OCI-LY1 (cell line): ENCODE measurements at regions not wholly inside any gene's neighbourhood (a gene's known extent, or its start where the extent isn't known, plus 50 kb on each side); places are given as distances from the start of the nearest gene placed in this dataset.

Experiments used
- H2AFZ ChIP-seq: fragments of 200-600 bp; sonication (generic), shearing (Covaris generic); 2 replicates; pipeline ENCODE4 v1.6.0; 2014; ENCODE audit warnings: antibody characterized with exemption, mild to moderate bottlenecking, low read length
- H3F3A ChIP-seq: fragments of 200-600 bp; sonication (generic), shearing (Covaris generic); 2 replicates; pipeline ENCODE4 v1.6.0; 2014; ENCODE audit warnings: mild to moderate bottlenecking, antibody characterized with exemption, low read length, moderate library complexity; ENCODE audit not compliant: insufficient read depth
- H3K27ac ChIP-seq: fragments of 200-600 bp; sonication (generic); 2 replicates; pipeline ENCODE4 v1.5.1; 2014; ENCODE audit warnings: low read length, mixed run types, mild to moderate bottlenecking, low read depth; ENCODE audit not compliant: poor library complexity, severe bottlenecking
- H3K27me3 ChIP-seq: fragments of 200-600 bp; sonication (generic); 2 replicates; pipeline ENCODE4 v1.6.0; 2014; ENCODE audit warnings: antibody characterized with exemption, mild to moderate bottlenecking, low read length, moderate library complexity; ENCODE audit not compliant: insufficient read depth
- H3K36me3 ChIP-seq: fragments of 200-600 bp; sonication (generic); 2 replicates; pipeline ENCODE4 v1.6.1; 2014; ENCODE audit warnings: mild to moderate bottlenecking, antibody characterized with exemption, low read length, moderate library complexity, mixed read lengths; ENCODE audit not compliant: insufficient read depth
- H3K4me1 ChIP-seq: fragments of 200-600 bp; sonication (generic); 2 replicates; pipeline ENCODE4 v1.5.1; 2014; ENCODE audit warnings: mild to moderate bottlenecking, low read length, moderate library complexity; ENCODE audit not compliant: insufficient read depth, severe bottlenecking
- H3K4me2 ChIP-seq: fragments of 200-600 bp; sonication (generic), shearing (Covaris generic); 2 replicates; pipeline ENCODE4 v1.6.1; 2014; ENCODE audit warnings: low read length
- H3K4me3 ChIP-seq: fragments of 200-600 bp; sonication (generic); 2 replicates; pipeline ENCODE4 v1.5.1; 2014; ENCODE audit warnings: low read length, low read depth, mild to moderate bottlenecking, mixed read lengths; ENCODE audit not compliant: poor library complexity, severe bottlenecking
- H3K79me2 ChIP-seq: fragments of 200-600 bp; shearing (Covaris generic); 2 replicates; pipeline ENCODE4 v1.6.1; 2016; ENCODE audit warnings: mixed run types, low read length, mixed read lengths; ENCODE audit not compliant: insufficient read depth
- H3K9ac ChIP-seq: fragments of 200-600 bp; sonication (generic), shearing (Covaris generic); 2 replicates; pipeline ENCODE4 v1.6.1; 2014; ENCODE audit warnings: mild to moderate bottlenecking, low read length, mixed read lengths
- H3K9me2 ChIP-seq: fragments of 200-600 bp; sonication (generic), shearing (Covaris generic); 2 replicates; pipeline ENCODE4 v1.6.1; 2014; ENCODE audit warnings: low read depth, mild to moderate bottlenecking, low read length, mixed read lengths
- H3K9me3 ChIP-seq: fragments of 200-600 bp; shearing (Covaris generic); 2 replicates; pipeline ENCODE4 v1.6.1; 2014; ENCODE audit warnings: low read length, mixed read lengths
- H4K20me1 ChIP-seq: fragments of 200-600 bp; sonication (generic), shearing (Covaris generic); 2 replicates; pipeline ENCODE4 v1.6.0; 2016; ENCODE audit warnings: mild to moderate bottlenecking, low read length; ENCODE audit not compliant: insufficient read depth
- CTCF ChIP-seq: fragments of 200-600 bp; sonication (generic), shearing (Covaris generic); IDR thresholded peaks from 2 replicates; pipeline ENCODE4 v1.5.1; 2017; ENCODE audit warnings: mild to moderate bottlenecking, antibody characterized with exemption, low read length, moderate library complexity, mixed read lengths
- EZH2 ChIP-seq: fragments of 200-600 bp; sonication (generic), shearing (Covaris generic); IDR thresholded peaks from 2 replicates; pipeline ENCODE4 v1.8.0; 2017; ENCODE audit warnings: borderline replicate concordance, mixed run types, mild to moderate bottlenecking, antibody characterized with exemption, low read length, moderate library complexity, mixed read lengths

GRCh38 chr4:174117445-174117844 is 166.0 kb downstream of the FBXO8 start:
- Histone ChIP-seq H3K4me1 (no peaks in the 10 kb centered on the region), H3K9me2 (no peaks in the 10 kb centered on the region), H3K27ac (no peak overlapping the region), H3K27me3 (no peaks in the 10 kb centered on the region), H3K9me3 (no peaks in the 10 kb centered on the region), H3K36me3 (no peaks in the 10 kb centered on the region), H3K79me2 (no peaks in the 10 kb centered on the region), H3F3A (no peaks in the 10 kb centered on the region), H3K4me3 (no peak overlapping the region), H3K4me2 (no peak overlapping the region), H2AFZ (no peak overlapping the region), H3K9ac (no peak overlapping the region), H4K20me1 (no peaks in the 10 kb centered on the region)
- TF ChIP-seq CTCF (no peak), EZH2 (no peak)

- H3K4me2 ChIP-seq: no peak overlapping the region
- no peak overlapping the region for H3K27ac ChIP-seq
- H3K4me1 ChIP-seq: no peaks in the 10 kb centered on the region
- TF ChIP-seq CTCF: no peak
- no peak for TF ChIP-seq EZH2
- H3K27me3 ChIP-seq: no peaks in the 10 kb centered on the region
- no peaks in the 10 kb centered on the region for H3K9me2 ChIP-seq
- H3K9ac ChIP-seq: no peak overlapping the region
- no peaks in the 10 kb centered on the region for H3F3A ChIP-seq
- H2AFZ ChIP-seq: no peak overlapping the region
- no peaks in the 10 kb centered on the region for H3K79me2 ChIP-seq
- no peaks in the 10 kb centered on the region for H3K36me3 ChIP-seq
- no peaks in the 10 kb centered on the region for H3K9me3 ChIP-seq
- no peak overlapping the region for H3K4me3 ChIP-seq
- no peaks in the 10 kb centered on the region for H4K20me1 ChIP-seq
Observed at GRCh38 chr4:174116021-174116420, 167.4 kb downstream of the FBXO8 start.

- Histone ChIP-seq H3K4me3 (no peak overlapping the region), H3K27ac (no peak overlapping the region), H3K27me3 (no peaks in the 10 kb centered on the region), H3K9me2 (no peaks in the 10 kb centered on the region), H3K9me3 (no peaks in the 10 kb centered on the region), H2AFZ (no peak overlapping the region), H3K4me2 (no peak overlapping the region), H3K4me1 (no peaks in the 10 kb centered on the region), H3K9ac (no peak overlapping the region), H3F3A (no peaks in the 10 kb centered on the region), H3K36me3 (no peaks in the 10 kb centered on the region), H4K20me1 (no peaks in the 10 kb centered on the region), H3K79me2 (no peaks in the 10 kb centered on the region)
- TF ChIP-seq EZH2 (no peak), CTCF (no peak)
Observed at GRCh38 chr4:174111422-174111821, 172.0 kb downstream of the FBXO8 start.
